ENCODE measurements at regions not wholly inside any gene's neighbourhood (a gene's known extent, or its start where the extent isn't known, plus 50 kb on each side); places are given as distances from the start of the nearest gene placed in this dataset.
"Not testable (repeated sequence)": the region's sequence is repeated elsewhere in the genome, so short reads cannot be mapped to it uniquely, and the experiment has no call there.

- Mint-ChIP-seq H3K36me3 (no peaks in the 10 kb centered on the region), H3K9me3 (peaks cover 0 to 5% (median 2%) of the 10 kb centered on the region in 3 donors), H3K4me1 (no peaks in the 10 kb centered on the region), H3K27me3 (no peaks in the 10 kb centered on the region), H3K4me3 (no peak overlapping the region), H3K27ac (no peak overlapping the region)
Measured at GRCh38 chr5:62824936-62825335, 246.3 kb downstream of the LRRC70 start.

DNA sequence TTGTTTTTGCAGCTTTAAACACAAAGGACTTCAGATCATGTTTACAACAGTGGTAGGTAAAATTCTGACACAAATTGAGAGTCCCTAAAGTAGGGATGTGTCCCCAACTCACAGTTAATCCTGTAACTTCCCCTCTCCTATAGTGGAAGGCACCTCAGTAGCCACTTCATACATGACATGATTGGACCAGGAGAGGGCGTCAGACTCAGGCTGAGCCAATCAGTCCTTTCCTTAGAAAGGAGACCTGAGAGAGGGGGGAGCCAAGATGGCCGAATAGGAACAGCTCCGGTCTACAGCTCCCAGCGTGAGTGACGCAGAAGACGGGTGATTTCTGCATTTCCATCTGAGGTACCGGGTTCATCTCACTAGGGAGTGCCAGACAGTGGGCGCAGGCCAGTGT lies 238.4 kb downstream of the LRRC70 start:
- H3K36me3 Mint-ChIP-seq, H3K4me3 Mint-ChIP-seq: not testable (repeated sequence)

DNA sequence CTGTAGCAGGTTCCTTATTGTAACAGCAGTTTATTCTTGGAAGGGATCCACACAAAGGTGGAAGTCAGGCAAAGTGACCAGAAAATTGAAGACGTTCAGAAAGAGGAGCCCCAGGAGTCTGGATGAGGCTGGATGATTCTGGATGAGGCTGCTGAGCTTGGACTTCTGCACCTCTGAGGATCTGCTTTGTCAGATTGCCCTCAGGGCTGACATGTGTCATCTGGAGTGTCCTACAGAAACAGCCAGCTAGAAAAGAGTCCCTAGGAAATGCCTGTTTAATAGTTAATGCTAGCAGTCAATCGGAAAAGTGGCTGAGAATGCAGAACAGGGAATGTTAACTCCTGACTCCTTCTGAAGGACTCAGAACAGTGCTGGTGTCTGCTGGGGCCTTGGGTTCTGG lies 236.4 kb downstream of the LRRC70 start:
- Mint-ChIP-seq H3K4me1 (no peaks in the 10 kb centered on the region), H3K36me3 (no peaks in the 10 kb centered on the region), H3K27me3 (no peaks in the 10 kb centered on the region), H3K9me3 (peaks cover 0 to 4% (median 4%) of the 10 kb centered on the region in 3 donors), H3K27ac (no peak overlapping the region), H3K4me3 (no peak overlapping the region)

More for the DNA sequence above, 238.4 kb downstream of the LRRC70 start:
- not testable (repeated sequence) for H3K9me3 Mint-ChIP-seq, H3K27ac Mint-ChIP-seq, H3K27me3 Mint-ChIP-seq, H3K4me1 Mint-ChIP-seq

GRCh38 chr5:62812621-62813255 lies 234.1 kb downstream of the LRRC70 start:
- Mint-ChIP-seq H3K27ac (no peak overlapping the region), H3K27me3 (no peaks in the 10 kb centered on the region), H3K4me1 (no peaks in the 10 kb centered on the region), H3K36me3 (no peaks in the 10 kb centered on the region), H3K9me3 (peaks cover 0 to 4% (median 4%) of the 10 kb centered on the region in 3 donors), H3K4me3 (no peak overlapping the region)

GRCh38 chr5:62804819-62805218 lies 226.2 kb downstream of the LRRC70 start:
- H3K4me3 Mint-ChIP-seq, H3K36me3 Mint-ChIP-seq, H3K27me3 Mint-ChIP-seq, H3K9me3 Mint-ChIP-seq, H3K27ac Mint-ChIP-seq, H3K4me1 Mint-ChIP-seq: not testable (repeated sequence)

DNA sequence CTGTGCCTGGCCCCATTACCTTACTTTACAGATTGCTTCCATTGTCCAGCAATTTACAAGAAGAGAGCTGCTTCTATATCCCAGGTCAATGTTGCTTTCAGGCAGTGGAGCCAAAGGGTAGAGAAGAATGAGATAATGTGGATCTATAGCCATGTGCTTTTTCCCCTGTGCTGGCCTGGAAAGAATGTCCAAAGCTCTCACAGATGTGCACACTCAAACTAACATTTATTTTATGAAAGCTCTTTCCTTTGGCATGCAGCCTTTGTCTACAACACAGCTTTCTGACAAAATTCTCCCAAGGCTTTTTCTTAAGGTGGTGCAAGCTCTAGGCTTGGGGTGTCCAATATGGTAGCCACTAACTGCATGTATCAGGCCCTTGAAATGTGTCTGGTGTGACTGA lies 217.3 kb downstream of the LRRC70 start:
- Mint-ChIP-seq H3K4me1 (no peaks in the 10 kb centered on the region), H3K4me3 (no peak overlapping the region), H3K9me3 (peaks cover 5 to 17% (median 6%) of the 10 kb centered on the region in 3 donors), H3K27me3 (no peaks in the 10 kb centered on the region), H3K36me3 (no peaks in the 10 kb centered on the region), H3K27ac (no peak overlapping the region)

DNA sequence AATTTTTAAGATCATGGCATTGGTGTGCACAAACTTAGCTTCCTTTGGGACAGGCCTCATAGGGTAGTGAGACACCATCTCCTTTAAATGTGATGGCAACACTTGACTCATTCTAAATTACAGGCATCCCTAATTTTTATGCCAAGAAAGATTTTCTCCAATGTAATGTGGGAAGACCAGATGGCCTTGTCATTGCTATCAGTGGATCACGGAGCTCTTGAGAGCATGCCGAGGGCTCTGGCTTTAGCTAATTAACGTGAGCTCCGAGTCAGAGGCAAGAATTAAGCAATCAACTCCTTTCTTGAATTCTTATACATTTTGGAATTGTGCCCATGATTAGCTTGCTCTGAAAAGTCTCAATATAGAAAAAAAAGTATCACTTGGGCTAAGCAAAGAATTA lies 215.8 kb downstream of the LRRC70 start:
- Mint-ChIP-seq H3K4me1 (no peaks in the 10 kb centered on the region), H3K9me3 (peaks cover 5 to 17% (median 6%) of the 10 kb centered on the region in 3 donors), H3K36me3 (no peaks in the 10 kb centered on the region), H3K27me3 (no peaks in the 10 kb centered on the region), H3K4me3 (no peak overlapping the region), H3K27ac (no peak overlapping the region)

DNA sequence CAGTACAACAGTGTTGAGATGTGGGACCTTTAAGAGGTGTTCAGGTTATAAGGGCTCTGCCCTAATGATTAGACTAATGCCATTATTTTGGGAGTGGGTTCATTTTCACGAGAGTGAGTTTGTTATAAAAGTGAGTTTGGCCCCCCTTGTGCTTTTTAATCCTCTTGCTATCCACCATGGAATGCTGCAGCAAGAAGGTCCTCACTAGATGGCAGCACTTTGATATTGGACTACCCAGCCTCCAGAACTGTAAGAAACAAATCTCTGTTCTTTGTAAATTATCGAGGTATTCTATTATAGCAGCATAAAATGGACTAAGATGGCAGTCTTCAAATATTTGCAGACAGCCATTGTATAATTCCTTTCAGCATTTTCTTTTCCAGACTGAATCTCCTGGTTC lies 212.4 kb downstream of the LRRC70 start:
- peaks cover 1% of the 10 kb centered on the region for H3K27me3 Mint-ChIP-seq
- no peak overlapping the region for H3K4me3 Mint-ChIP-seq
- no peaks in the 10 kb centered on the region for H3K36me3 Mint-ChIP-seq
- no peak overlapping the region for H3K27ac Mint-ChIP-seq
- H3K9me3 Mint-ChIP-seq = no peaks in the 10 kb centered on the region
- H3K4me1 Mint-ChIP-seq = no peaks in the 10 kb centered on the region

- Mint-ChIP-seq H3K27ac (no peak overlapping the region), H3K9me3 (no peaks in the 10 kb centered on the region), H3K4me3 (no peak overlapping the region), H3K4me1 (no peaks in the 10 kb centered on the region), H3K27me3 (peaks cover 1% of the 10 kb centered on the region), H3K36me3 (no peaks in the 10 kb centered on the region)
Measured at GRCh38 chr5:62790348-62790747, 211.7 kb downstream of the LRRC70 start.

DNA sequence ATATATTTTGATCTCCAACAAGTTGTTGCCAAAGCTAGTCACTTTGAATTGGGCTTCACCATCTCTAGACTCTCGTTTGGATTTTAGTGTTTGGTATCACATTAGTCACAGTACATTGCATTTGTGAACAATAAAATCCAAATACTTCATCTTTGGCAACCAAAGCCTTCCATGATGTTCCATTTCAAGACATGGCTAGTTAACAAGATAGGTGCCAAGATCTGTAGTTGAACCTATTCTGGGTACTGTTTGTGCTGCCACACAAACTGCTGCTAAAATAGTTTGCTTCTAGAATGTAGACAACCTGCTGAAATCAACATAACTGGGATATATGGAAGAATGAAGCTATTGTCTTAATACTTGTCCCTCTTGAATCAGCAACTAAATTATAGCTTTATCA lies 207.5 kb downstream of the LRRC70 start:
- H3K27ac Mint-ChIP-seq = no peak overlapping the region
- peaks cover 0 to 4% (median 0%) of the 10 kb centered on the region in 3 donors for H3K9me3 Mint-ChIP-seq
- peaks cover 0 to 2% (median 0%) of the 10 kb centered on the region in 3 donors for H3K4me1 Mint-ChIP-seq
- H3K36me3 Mint-ChIP-seq = no peaks in the 10 kb centered on the region
- no peak overlapping the region for H3K4me3 Mint-ChIP-seq
- H3K27me3 Mint-ChIP-seq = peaks cover 1% of the 10 kb centered on the region

GRCh38 chr5:62785588-62785987 lies 207.0 kb downstream of the LRRC70 start:
- H3K36me3 Mint-ChIP-seq = no peaks in the 10 kb centered on the region
- no peak overlapping the region for H3K27ac Mint-ChIP-seq
- H3K27me3 Mint-ChIP-seq = peaks cover 3% of the 10 kb centered on the region
- H3K9me3 Mint-ChIP-seq = peaks cover 0 to 4% (median 0%) of the 10 kb centered on the region in 3 donors
- H3K4me1 Mint-ChIP-seq = peaks cover 0 to 2% (median 0%) of the 10 kb centered on the region in 3 donors
- no peak overlapping the region for H3K4me3 Mint-ChIP-seq

DNA sequence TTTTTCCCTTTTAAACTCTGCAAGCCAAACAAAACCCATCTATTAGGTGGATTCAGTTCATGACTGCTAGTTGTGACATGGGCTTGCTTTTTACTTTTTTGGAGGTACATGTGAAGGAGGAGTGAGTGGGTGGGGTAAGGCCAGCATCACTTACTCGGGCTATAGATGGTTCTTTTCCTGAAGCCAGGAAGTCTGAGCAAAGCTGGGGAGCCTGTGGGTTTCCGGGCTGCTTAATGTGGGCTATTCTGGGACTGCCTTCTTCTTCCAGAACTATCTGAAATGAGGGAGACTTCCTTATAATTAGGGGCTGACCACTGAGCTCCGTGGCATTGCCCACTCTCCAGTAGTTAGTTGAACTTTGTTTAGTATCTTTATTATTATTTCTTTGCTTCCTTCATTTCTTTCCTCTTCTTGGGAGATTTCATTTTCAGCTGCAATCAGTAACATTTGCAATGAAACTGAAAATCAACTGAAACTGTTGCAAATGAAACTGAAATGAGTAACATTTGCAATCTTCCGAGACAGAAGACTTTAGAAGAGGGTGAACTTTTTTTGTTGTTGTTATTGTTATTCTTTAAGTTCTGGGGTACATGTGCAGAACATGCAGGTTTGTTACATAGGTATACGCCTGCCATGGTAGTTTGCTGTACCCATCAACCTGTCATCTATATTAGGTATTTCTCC lies 204.9 kb downstream of the LRRC70 start:
- Mint-ChIP-seq H3K4me1 (peaks cover 0 to 2% (median 0%) of the 10 kb centered on the region in 3 donors), H3K9me3 (peaks cover 0 to 4% (median 0%) of the 10 kb centered on the region in 3 donors), H3K27ac (no peak overlapping the region), H3K36me3 (no peaks in the 10 kb centered on the region), H3K27me3 (peaks cover 2% of the 10 kb centered on the region), H3K4me3 (no peak overlapping the region)

- no peaks in the 10 kb centered on the region for H3K36me3 Mint-ChIP-seq
- no peak overlapping the region for H3K27ac Mint-ChIP-seq
- H3K4me1 Mint-ChIP-seq = peaks cover 0 to 5% (median 0%) of the 10 kb centered on the region in 3 donors
- peaks cover 0 to 4% (median 0%) of the 10 kb centered on the region in 3 donors for H3K9me3 Mint-ChIP-seq
- no peak overlapping the region for H3K4me3 Mint-ChIP-seq
- peaks cover 2% of the 10 kb centered on the region for H3K27me3 Mint-ChIP-seq
Measured at GRCh38 chr5:62780888-62781287, 202.3 kb downstream of the LRRC70 start.

DNA sequence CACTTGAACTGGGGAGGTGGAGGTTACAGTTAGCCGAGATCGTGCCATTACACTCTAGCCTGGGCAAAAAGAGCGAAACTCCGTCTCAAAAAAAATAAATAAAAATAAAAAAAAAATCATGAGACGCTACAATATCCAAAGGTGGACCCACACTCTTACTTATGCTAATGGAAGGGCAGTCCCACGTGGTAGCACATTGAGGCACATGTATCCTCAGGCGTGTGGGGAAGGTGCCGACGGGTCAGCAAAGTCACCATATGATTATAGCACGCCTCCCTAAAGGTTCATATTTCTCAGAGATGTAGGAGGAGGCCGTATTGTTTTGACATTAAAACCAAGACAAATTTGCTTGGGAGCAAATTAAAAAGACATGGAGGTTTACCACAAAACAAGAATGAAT lies 201.6 kb downstream of the LRRC70 start:
- no peaks in the 10 kb centered on the region for H3K36me3 Mint-ChIP-seq
- no peak overlapping the region for H3K4me3 Mint-ChIP-seq
- H3K27ac Mint-ChIP-seq = no peak overlapping the region
- H3K27me3 Mint-ChIP-seq = peaks cover 2% of the 10 kb centered on the region
- peaks cover 0 to 5% (median 0%) of the 10 kb centered on the region in 3 donors for H3K4me1 Mint-ChIP-seq
- peaks cover 0 to 4% (median 0%) of the 10 kb centered on the region in 3 donors for H3K9me3 Mint-ChIP-seq

DNA sequence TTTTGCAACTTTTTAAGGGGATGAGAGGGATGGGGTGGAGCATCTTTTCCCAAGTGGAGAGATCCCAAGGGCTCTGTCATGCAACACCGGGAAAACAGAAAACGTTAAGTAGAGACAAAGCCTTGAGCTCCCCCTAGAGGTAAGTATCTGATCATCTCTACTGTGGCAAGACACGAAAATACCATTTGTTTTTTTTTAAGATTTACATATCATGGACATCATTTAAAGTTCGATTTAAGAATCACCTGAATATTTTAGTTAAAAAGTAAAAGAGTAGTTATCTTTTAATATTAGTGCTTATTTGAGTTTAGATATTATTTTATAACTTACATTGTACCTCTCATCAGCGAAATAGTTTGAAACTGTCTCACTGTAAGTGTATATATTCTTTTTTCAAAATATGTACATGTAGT lies 200.4 kb downstream of the LRRC70 start:
- H3K36me3 Mint-ChIP-seq = no peaks in the 10 kb centered on the region
- H3K27ac Mint-ChIP-seq = no peak overlapping the region
- H3K4me3 Mint-ChIP-seq = no peak overlapping the region
- peaks cover 0 to 4% (median 0%) of the 10 kb centered on the region in 3 donors for H3K4me1 Mint-ChIP-seq
- no peaks in the 10 kb centered on the region for H3K9me3 Mint-ChIP-seq
- peaks cover 2% of the 10 kb centered on the region for H3K27me3 Mint-ChIP-seq

All from IgD-negative memory B cell (primary cell).